Effector memory CD8-positive, alpha-beta T cell (primary cell): ENCODE measurements at regions not wholly inside any gene's neighbourhood (a gene's known extent, or its start where the extent isn't known, plus 50 kb on each side); places are given as distances from the start of the nearest gene placed in this dataset.
"Not testable (repeated sequence)": the region's sequence is repeated elsewhere in the genome, so short reads cannot be mapped to it uniquely, and the experiment has no call there.

Source experiments
- ATAC-seq: fragments of 150-1000 bp; cut with Tn5 transposase; replicated peaks from 2 replicates; pipeline ENCODE4 v1.10.0; 2021; ENCODE audit warnings: mild to moderate bottlenecking, moderate library complexity
- DNase-seq, 3 experiments: peaks; one replicate each; pipeline ENCODE4 v3.0.0; 2021
- H3K27ac Mint-ChIP-seq, 2 donors: one replicate each; pipeline ENCODE4 v1.8.0; 2022; ENCODE audit warnings: mild to moderate bottlenecking in 2 of 2, mixed read lengths in 2 of 2, moderate library complexity in 2 of 2
- H3K27me3 Mint-ChIP-seq, 2 donors: one replicate each; pipeline ENCODE4 v1.8.0; 2022; ENCODE audit warnings: mixed read lengths in 2 of 2
- H3K36me3 Mint-ChIP-seq: one replicate; pipeline ENCODE4 v1.8.0; 2022; ENCODE audit warnings: mild to moderate bottlenecking, moderate library complexity, mixed read lengths; ENCODE audit not compliant: insufficient read depth
- H3K4me1 Mint-ChIP-seq, 2 donors: one replicate each; pipeline ENCODE4 v1.8.0; 2022; ENCODE audit warnings: low read depth in 2 of 2, mixed read lengths in 2 of 2
- H3K4me3 Mint-ChIP-seq, 2 donors: one replicate each; pipeline ENCODE4 v1.8.0; 2022; ENCODE audit warnings: mild to moderate bottlenecking in 2 of 2, mixed read lengths in 2 of 2, moderate library complexity in 2 of 2
- H3K9me3 Mint-ChIP-seq, 2 donors: one replicate each; pipeline ENCODE4 v1.8.0; 2022; ENCODE audit warnings: mixed read lengths in 2 of 2

DNA sequence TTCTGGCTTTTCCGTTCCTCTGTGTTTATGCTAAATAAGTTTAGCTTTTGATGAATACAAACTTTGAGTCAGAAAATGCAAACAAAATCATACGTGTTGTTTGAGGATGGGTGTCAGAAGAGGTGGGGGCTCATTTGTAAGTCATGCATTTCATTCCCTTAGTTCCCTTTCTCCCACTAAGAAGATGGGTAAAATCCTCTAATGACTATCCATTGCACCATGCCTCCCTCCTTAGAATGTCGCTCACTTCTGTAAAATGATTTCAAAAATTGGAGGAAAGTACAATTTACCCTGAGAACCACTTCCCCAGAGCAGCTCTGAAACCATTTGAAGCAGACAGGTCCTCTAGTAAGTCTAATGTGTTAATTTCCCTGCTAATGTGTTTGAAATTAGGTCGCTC, 629.6 kb upstream of the VRK2 start:
- Mint-ChIP-seq H3K36me3 (no peaks in the 10 kb centered on the region), H3K4me3 (no peak overlapping the region), H3K27me3 (no peaks in the 10 kb centered on the region), H3K27ac (no peak overlapping the region), H3K4me1 (no peaks in the 10 kb centered on the region), H3K9me3 (peaks cover 7 to 9% of the 10 kb centered on the region in 2 donors)
- ATAC-seq (no peak), DNase-seq (no peak)

DNA sequence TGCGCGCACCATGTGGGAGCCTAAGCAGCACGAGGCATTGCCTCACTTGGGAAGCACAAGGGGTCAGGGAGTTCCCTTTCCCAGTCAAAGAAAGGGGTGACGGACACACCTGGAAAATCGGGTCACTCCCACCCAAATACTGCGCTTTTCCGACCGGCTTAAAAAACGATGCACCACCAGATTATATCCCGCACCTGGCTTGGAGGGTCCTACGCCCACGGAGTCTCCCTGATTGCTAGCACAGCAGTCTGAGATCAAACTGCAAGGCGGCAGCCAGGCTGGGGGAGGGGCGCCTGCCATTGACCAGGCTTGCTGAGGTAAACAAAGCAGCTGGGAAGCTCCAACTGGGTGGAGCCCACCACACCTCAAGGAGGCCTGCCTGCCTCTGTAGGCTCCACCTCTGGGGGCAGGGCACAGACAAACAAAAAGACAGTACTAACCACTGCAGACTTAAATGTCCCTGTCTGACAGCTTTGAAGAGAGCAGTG, 627.7 kb upstream of the VRK2 start:
- H3K36me3 Mint-ChIP-seq, ATAC-seq, H3K9me3 Mint-ChIP-seq, H3K27me3 Mint-ChIP-seq, H3K4me3 Mint-ChIP-seq, H3K4me1 Mint-ChIP-seq, H3K27ac Mint-ChIP-seq, DNase-seq: not testable (repeated sequence)

DNA sequence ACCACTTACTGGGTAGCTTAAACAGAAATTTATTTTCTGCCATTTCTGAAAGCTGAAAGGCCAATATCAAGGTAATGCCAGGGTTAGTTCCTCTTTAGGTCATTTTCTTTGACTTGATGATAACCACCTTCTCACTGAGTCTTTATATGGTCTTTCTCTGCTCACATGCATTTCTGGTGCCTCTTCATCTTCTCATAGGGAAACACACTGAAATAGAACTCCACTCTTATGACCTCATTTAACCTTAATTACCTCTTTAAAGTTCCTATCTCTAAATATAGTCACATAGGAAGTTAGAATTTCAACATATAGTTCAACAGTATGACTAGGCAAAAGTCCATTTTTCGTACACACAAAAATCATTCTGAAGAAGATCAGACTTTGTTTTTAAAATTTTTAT, 616.8 kb upstream of the VRK2 start:
- H3K9me3 Mint-ChIP-seq, result peaks cover 0 to 2% of the 10 kb centered on the region in 2 donors

DNA sequence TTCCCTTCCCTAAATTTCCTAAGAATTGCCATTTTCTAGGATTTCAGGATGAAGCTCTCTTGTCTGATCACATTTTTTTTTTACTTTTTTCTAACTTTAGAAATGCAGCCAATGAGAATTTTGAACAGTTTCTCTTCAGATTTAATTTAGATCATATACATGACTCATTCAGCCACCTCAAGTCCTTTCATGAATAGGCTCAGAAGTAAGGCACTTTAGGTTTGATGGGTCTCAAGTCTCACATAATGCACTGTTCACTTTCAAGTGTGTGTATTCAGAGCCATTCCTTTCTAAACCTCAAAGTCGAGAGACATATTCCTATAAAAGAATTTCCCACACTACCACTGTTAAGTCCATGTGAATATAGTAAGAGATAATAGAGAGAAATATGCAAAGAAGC, 614.1 kb upstream of the VRK2 start:
- DNase-seq (no peak), ATAC-seq (no peak)
- H3K27ac Mint-ChIP-seq, result no peak overlapping the region
- no peak overlapping the region for H3K4me3 Mint-ChIP-seq
- H3K27me3 Mint-ChIP-seq, result no peaks in the 10 kb centered on the region
- H3K9me3 Mint-ChIP-seq, result peaks cover 0 to 9% of the 10 kb centered on the region in 2 donors
- H3K36me3 Mint-ChIP-seq, result no peaks in the 10 kb centered on the region
- H3K4me1 Mint-ChIP-seq, result no peaks in the 10 kb centered on the region

More for the DNA sequence above, 616.8 kb upstream of the VRK2 start:
- Mint-ChIP-seq H3K27ac (no peak overlapping the region), H3K36me3 (no peaks in the 10 kb centered on the region), H3K4me1 (no peaks in the 10 kb centered on the region), H3K27me3 (no peaks in the 10 kb centered on the region), H3K4me3 (no peak overlapping the region)
- no peak for ATAC-seq
- no peak for DNase-seq

DNA sequence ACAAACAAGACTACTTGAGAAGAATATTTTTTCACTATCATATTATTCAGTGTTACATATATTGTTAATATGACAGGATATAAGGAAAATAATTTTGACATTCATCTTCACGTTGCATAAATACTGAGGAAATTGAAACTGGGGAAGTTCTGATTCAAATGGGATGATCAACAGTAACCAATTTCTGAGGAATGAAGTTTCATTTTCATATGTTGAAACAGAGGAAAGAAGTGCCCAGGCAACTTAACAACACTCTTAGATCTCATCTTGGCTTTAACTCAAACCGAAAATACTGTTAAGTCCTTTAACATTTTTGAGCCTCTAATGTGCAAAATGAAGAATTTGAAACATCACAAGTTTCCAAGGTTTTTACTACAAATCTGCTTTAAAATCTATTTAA, 612.2 kb upstream of the VRK2 start:
- Mint-ChIP-seq H3K36me3 (no peaks in the 10 kb centered on the region), H3K4me3 (no peak overlapping the region), H3K27ac (no peak overlapping the region), H3K4me1 (no peaks in the 10 kb centered on the region), H3K27me3 (no peaks in the 10 kb centered on the region), H3K9me3 (peaks cover 0 to 9% of the 10 kb centered on the region in 2 donors)
- ATAC-seq (no peak), DNase-seq (no peak)

DNA sequence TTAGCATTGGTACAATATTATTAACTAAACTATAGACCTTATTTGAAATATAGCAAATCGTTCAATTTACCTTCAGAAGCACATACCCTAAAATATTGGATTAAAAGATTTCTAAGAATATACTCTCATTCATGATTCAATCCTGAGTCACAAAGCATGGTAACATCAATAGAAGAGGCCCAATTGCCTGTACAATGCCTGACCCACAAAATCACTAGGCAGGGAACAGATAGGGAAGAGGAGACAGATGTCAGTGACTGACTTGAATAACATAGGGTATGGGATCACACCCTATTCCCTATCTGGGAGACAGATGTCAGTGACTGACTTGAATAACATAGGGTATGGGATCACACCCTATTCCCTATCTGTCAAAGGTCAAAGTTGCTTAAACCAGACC, 611.6 kb upstream of the VRK2 start:
- no peak overlapping the region for H3K4me3 Mint-ChIP-seq
- H3K9me3 Mint-ChIP-seq, result peaks cover 0 to 7% of the 10 kb centered on the region in 2 donors
- no peak for DNase-seq

DNA sequence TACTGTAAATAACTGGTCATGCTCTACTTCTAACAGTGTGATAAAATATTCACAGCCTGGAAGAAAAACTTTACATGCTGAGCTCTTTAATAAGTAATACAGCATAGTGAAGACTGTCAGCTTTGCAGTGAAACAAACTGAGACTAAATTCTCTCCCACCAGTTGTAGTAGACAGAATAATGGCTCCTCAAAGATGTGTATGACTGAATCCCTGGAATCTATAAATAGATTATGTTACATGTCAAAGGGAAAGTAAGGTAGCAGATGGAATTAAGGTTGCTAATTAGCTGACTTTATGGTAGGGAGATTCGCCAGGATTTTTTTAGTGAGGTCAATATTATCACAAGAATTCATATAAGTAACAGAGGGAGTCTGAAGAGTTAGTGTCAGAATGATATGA, 609.5 kb upstream of the VRK2 start:
- H3K27me3 Mint-ChIP-seq, result no peaks in the 10 kb centered on the region
- H3K36me3 Mint-ChIP-seq, result no peaks in the 10 kb centered on the region
- H3K27ac Mint-ChIP-seq, result no peak overlapping the region
- H3K9me3 Mint-ChIP-seq, result peaks cover 0 to 7% of the 10 kb centered on the region in 2 donors
- DNase-seq (no peak), ATAC-seq (no peak)
- H3K4me1 Mint-ChIP-seq, result no peaks in the 10 kb centered on the region
- H3K4me3 Mint-ChIP-seq, result no peak overlapping the region

More for the DNA sequence above, 611.6 kb upstream of the VRK2 start:
- ATAC-seq, result no peak
- Mint-ChIP-seq H3K27ac (no peak overlapping the region), H3K36me3 (no peaks in the 10 kb centered on the region), H3K27me3 (no peaks in the 10 kb centered on the region), H3K4me1 (no peaks in the 10 kb centered on the region)

DNA sequence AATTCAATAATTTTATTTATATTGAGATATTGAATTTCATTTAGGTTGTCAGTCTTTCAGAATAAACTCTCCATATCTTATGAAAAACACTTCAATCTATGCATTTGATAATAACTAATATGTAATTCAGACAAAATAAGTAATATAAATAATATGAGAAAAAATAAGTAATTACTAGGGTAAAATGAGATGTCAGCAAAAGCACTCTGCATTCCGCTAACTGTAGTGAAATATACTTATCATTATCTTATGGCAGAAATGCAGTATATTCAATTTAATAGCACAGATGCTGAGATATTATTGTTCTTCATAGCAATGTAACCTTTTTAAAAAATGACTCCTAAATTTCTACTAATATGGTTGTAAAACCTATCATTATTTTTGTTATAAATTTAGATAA, 606.2 kb upstream of the VRK2 start:
- Mint-ChIP-seq H3K4me1 (no peaks in the 10 kb centered on the region), H3K9me3 (peaks cover 0 to 7% of the 10 kb centered on the region in 2 donors), H3K27ac (no peak overlapping the region), H3K27me3 (no peaks in the 10 kb centered on the region), H3K36me3 (no peaks in the 10 kb centered on the region), H3K4me3 (no peak overlapping the region)
- ATAC-seq (no peak), DNase-seq (no peak)

DNA sequence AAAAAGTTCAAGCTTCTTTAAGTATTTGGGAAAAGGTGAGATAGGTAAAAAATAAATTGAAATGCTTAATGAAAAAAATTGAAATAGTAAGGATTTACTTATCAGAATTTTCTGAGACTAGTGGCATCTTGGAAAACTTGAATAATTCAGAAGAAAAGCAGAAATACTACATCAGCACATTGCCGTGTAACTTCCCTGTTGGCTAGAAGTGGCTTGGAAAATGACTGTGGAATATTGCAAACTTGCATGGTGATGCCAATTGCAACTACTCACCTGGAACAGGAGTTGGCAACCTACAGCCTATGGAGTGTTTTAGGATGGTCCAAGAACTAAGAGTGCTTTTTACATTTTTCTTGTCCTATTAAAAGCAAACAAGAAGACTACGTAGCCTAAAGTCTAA, 603.5 kb upstream of the VRK2 start:
- H3K9me3 Mint-ChIP-seq, result no peaks in the 10 kb centered on the region
- DNase-seq (no peak), ATAC-seq (no peak)
- no peak overlapping the region for H3K4me3 Mint-ChIP-seq
- no peaks in the 10 kb centered on the region for H3K27me3 Mint-ChIP-seq
- H3K27ac Mint-ChIP-seq, result no peak overlapping the region
- H3K4me1 Mint-ChIP-seq, result no peaks in the 10 kb centered on the region
- no peaks in the 10 kb centered on the region for H3K36me3 Mint-ChIP-seq

DNA sequence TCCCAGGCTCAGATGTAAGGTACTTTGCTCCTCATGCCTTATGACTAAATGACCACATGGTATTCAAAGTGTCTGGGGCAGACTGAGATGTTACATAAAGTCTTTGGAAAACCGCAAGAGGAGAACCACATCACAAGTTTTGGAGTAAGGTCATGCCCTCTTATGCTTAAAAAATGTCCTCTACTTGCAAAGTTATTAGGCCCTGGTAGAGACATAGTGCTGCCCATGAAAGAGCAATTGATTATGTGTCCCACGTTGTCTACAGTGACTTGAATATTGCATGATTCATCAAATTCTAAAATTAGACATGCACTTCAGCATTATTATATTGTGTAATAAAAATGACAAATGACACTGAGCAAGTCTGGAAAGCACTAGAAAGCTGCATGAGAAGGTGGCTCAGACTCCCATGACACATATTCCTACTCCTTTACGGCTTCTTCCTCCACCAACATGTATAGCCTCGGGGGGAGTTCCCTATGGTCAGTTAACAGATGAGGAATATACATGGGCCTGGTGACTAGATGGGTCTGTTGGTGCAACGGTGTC, 602.6 kb upstream of the VRK2 start:
- no peak for DNase-seq

DNA sequence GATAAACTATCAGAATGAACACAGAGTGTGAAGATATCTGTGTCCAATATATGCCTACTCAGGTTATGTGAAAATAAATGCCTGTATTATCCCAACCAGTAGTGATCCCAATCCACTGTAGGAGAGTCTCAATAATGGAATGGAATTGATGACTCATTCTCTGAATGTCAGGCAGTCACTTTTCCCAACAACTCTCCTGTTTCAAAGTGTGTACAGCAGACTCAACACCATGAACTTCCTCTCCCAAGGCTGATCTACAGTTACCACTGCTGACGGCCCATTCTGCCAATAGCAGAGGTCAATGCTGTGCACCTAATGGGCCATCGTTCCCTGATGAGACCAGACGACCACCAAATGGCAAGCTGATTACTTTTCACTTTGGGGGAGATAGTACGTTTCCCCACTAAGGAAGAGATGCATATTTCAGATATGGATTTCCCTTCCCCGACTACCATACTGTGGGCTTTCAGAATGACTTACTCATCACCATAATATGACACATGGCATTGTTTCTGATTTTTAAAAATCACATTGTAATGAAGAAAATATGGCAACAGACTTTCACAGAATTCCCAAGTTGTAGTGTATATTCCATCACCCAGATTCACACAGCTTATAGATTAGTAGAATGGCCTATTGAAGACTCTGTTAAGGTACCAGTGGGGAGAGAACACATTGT, 601.7 kb upstream of the VRK2 start:
- DNase-seq, result no peak
- Mint-ChIP-seq H3K36me3 (no peaks in the 10 kb centered on the region), H3K27ac (no peak overlapping the region), H3K27me3 (no peaks in the 10 kb centered on the region), H3K9me3 (peaks cover under 1 to 2% of the 10 kb centered on the region in 2 donors), H3K4me3 (no peak overlapping the region), H3K4me1 (no peaks in the 10 kb centered on the region)
- no peak for ATAC-seq

More for the DNA sequence above, 602.6 kb upstream of the VRK2 start:
- no peak overlapping the region for H3K4me3 Mint-ChIP-seq
- no peaks in the 10 kb centered on the region for H3K9me3 Mint-ChIP-seq
- H3K36me3 Mint-ChIP-seq, result no peaks in the 10 kb centered on the region
- H3K4me1 Mint-ChIP-seq, result no peaks in the 10 kb centered on the region
- no peak overlapping the region for H3K27ac Mint-ChIP-seq
- no peaks in the 10 kb centered on the region for H3K27me3 Mint-ChIP-seq
- no peak for ATAC-seq

DNA sequence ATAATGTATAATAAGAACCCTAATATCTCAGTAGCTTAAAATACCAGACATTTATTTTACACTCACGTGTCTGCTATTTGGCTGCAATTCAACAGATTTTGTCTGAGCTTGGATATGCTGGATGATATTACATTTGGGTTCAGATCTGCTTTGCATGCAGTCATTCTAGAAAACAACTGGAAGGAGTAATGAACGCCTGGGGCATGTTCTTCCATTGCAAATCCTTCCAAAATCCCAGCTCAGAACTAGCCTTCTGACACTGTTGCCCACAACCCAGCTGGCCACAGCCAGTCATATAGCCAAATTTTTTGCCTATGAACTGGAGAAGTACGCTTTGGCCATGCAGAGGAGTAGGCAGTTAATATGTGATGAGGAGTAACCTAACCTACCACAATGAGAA, 597.8 kb upstream of the VRK2 start:
- DNase-seq (no peak), ATAC-seq (no peak)
- no peak overlapping the region for H3K4me3 Mint-ChIP-seq
- H3K9me3 Mint-ChIP-seq, result peaks cover 6 to 8% of the 10 kb centered on the region in 2 donors
- no peaks in the 10 kb centered on the region for H3K4me1 Mint-ChIP-seq
- H3K27me3 Mint-ChIP-seq, result no peaks in the 10 kb centered on the region
- no peaks in the 10 kb centered on the region for H3K36me3 Mint-ChIP-seq
- H3K27ac Mint-ChIP-seq, result no peak overlapping the region

DNA sequence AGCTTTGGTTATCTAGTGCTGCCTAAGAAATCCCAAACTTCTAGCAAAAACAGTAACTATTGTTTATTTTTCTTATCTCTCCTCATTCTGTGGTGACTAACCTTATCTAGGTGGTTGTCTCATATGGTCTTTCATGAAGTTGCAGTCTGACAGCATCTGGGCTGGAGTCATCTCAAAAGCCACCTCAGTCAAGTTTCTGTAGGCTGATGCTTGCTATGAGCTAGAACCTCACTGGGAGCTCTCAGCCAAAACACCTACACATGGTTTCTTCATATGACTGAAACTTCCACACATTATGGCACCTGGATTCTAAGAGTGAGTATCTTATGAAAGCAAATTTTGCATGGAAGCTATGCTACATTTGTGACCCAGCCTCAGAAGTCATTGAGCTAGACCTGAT, 596.4 kb upstream of the VRK2 start:
- H3K27me3 Mint-ChIP-seq, result no peaks in the 10 kb centered on the region
- DNase-seq (no peak), ATAC-seq (no peak)
- H3K27ac Mint-ChIP-seq, result no peak overlapping the region
- no peak overlapping the region for H3K4me3 Mint-ChIP-seq
- H3K36me3 Mint-ChIP-seq, result no peaks in the 10 kb centered on the region
- H3K4me1 Mint-ChIP-seq, result no peaks in the 10 kb centered on the region
- H3K9me3 Mint-ChIP-seq, result peaks cover 6 to 8% of the 10 kb centered on the region in 2 donors

DNA sequence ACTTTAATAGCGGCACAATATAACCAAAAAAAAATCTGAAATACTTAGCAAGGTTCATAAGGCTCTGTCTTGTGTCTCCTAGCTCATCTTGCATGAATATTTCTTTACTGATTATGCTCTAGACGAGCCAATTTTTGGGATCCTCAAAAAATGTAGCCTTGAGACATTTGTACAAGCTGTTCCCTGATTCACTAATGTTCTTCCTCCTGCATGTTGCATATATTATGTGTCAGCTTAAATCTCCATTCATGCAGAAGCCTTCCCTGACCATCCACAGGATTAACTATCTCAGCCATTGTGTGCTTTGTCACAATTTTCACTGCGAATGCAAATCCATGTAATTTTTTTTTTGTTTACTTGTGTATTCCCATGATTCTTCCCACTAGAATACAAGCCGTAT, 594.0 kb upstream of the VRK2 start:
- H3K36me3 Mint-ChIP-seq, result no peaks in the 10 kb centered on the region
- no peak overlapping the region for H3K27ac Mint-ChIP-seq
- H3K9me3 Mint-ChIP-seq, result peaks cover 6 to 8% of the 10 kb centered on the region in 2 donors
- no peak overlapping the region for H3K4me3 Mint-ChIP-seq
- no peaks in the 10 kb centered on the region for H3K27me3 Mint-ChIP-seq
- no peaks in the 10 kb centered on the region for H3K4me1 Mint-ChIP-seq
- ATAC-seq (no peak), DNase-seq (no peak)
